GF-D8 (cell line): ENCODE measurements at regions not wholly inside any gene's neighbourhood (a gene's known extent, or its start where the extent isn't known, plus 50 kb on each side); places are given as distances from the start of the nearest gene placed in this dataset.
"Not testable (repeated sequence)": the region's sequence is repeated elsewhere in the genome, so short reads cannot be mapped to it uniquely, and the experiment has no call there.

Experiments used
- DNase-seq: peaks from one replicate; lab custom pipeline; 2025; lab: John Stamatoyannopoulos, UW

GRCh38 chr9:21533597-21533996, 51.5 kb upstream of the IFNE start:
- DNase-seq, result no peak

DNA sequence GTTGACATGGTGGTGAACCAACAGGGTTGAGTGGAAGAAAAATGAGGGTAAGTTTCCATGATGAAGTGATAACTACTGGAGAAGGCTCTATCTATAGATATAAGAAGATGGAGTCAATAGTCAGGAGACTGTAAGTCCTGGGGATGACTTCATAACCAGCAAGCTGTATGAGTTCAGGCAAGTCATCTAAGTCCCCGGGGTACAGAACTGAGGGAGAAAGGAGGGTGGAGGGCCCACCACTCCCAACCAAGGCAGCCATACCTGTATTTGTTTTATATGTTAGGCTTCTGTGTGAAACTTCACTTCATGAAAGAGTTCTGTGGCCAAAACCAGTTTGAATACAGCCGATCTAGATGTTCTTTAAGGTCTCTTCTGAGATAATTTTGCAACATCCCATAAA, 53.3 kb upstream of the IFNE start:
- DNase-seq, result no peak

GRCh38 chr9:21542787-21543186, 60.7 kb upstream of the IFNE start:
- DNase-seq, result no peak

GRCh38 chr9:21543187-21543586, 61.1 kb upstream of the IFNE start:
- DNase-seq, result no peak

- DNase-seq, result not testable (repeated sequence)
Observed at GRCh38 chr9:21543816-21544215, 61.7 kb upstream of the IFNE start.

DNA sequence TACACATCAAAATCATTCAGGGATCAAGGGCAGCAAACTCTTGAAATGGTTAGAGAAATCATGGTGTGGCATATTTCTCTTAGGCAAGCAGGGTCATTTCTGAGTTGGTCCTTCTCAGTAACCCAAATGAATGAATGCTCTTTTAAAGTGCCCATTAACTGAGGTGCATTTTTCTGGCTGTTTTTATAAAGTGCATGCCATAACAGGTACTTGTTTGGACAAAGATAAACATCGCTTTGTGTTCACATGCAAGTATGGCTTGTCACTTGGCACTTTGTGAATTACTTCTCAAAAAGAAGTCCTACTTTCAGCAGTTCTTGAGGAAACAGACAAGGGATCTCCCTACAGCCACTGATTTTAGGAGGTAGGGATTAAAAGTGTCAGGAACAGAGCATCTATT, 64.8 kb upstream of the IFNE start:
- no peak for DNase-seq

GRCh38 chr9:21549251-21549765, 67.2 kb upstream of the IFNE start:
- DNase-seq, result no peak

GRCh38 chr9:21549890-21550289, 67.8 kb upstream of the IFNE start:
- no peak for DNase-seq

DNA sequence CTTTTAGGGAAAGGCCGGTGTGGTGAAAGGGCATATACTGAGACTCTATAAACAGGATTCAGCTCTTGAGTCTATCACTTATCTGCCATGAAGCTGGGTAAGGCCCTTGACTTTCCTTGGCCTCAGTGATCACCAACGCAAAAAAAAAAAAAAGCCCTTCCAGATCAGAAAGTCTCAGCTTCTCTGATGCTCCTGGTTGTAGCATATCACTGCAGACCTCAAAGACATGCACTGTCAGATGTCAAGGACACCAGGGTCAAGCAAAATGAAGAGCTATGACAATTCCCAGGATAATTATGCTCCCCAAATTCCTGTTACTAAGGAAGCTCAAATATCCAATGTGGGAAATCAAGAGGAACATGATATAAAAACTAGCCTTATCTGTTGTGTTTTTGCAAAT, 68.3 kb upstream of the IFNE start:
- no peak for DNase-seq

DNA sequence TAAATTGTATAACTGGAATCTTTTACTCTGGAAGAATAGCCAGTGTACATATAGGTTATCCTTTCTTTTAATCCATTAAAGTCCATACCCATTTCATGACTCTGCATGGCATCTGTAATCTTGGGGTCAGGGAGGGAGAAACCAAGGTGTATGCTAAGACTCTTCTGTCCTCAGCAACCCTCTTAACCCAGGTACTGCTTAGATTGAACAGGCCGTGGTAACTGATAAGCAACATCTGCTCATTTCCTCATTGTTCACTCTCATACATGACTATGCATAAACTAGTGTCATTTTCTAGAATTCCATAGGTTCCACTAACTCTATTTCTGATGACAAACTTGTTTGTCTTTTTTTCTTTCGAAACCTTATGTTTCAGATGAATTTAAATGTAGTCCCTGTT, 69.3 kb upstream of the IFNE start:
- DNase-seq, result no peak

GRCh38 chr9:21552244-21553170, 70.4 kb upstream of the IFNE start:
- no peak for DNase-seq

- no peak for DNase-seq
Observed at GRCh38 chr9:21553441-21553840, 71.3 kb upstream of the IFNE start.

DNA sequence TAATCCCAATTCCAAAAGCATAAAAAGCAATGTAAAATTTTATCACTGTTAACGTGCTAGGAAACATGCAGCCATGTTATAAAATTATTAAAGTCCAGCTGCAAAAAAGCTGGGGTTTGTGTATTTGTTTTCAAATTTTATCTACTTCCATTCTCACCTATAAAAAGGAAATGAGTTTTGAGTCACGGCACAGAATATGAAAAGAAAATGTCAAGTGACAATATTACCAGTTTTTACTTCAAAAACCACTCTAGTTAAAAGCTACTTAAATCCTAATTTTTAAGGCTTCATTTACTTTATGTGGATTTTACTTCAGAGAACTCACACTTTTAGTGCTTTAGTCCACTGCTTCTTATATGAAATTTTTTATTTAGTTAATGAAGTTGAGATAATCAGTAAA, 72.7 kb upstream of the IFNE start:
- no peak for DNase-seq

DNA sequence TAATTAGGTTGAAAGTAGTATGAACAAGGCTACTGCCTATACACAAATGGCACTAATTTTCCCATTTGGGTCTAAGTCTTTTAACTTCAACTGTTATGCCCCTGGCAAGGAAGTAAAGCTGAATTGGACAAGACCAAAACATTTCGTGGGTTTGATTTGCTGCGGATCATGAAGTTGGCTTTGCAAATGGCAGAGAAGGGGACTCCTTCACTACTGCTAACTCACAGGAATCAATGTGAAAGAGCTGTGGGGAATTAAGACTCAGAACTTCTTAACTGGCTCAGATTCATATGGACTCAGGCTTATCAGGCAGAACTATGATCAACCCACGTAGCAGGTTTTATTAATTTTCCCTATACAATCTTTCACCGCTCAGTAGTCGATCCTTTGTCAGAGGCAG, 73.8 kb upstream of the IFNE start:
- no peak for DNase-seq

DNA sequence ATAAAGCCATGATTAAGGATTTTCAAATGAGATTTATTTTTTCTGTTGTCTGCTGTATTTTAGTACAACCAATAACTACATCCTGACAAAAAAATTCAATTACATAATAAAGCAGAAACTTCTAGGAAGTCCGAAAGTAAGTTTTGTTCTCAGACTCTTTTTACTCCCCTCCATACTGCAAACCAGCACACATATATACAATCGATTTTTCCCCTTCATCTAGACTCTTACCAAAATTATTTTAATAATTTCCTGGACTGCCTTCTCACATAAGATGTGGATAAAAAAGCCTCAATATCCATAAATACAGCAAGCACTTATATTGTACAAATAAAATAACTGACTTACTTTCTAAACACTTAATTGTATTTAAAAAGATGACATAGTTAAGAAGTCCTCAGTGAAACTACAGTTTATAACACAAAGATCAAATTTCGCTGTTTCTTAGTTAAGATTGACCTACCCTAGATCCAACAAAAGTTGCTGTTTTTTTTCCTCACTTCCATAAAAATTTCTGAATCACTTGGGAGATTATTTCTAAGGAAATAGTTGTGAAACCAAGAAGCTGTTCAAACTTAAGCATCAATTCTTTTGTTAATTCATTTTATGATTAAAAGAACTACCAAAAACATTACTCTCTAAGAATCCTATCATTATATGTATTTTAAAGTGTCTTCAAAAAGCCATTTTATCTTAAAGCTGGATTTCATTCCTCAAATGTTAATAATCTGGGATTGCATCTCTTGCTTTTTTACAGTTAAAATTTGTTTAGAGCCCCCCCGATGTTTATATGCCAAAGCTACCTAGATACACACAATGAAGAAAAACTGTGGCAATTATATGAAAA, 74.7 kb upstream of the IFNE start:
- no peak for DNase-seq

DNA sequence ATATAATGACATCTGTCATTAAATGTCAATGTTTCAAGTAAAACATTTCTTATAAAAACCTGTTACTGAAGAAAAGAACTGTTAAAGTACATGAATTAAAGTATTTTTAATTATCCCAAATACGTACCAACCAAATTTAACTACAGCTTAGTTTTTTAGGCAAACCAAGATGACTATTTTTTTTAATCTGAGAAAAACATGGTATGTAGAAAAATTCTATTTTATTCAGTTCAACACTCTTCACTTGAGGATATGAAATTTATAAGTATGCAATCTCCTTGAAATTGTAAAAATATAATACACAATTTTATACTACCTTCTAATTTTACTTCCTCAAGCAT, 75.3 kb upstream of the IFNE start:
- DNase-seq, result no peak

GRCh38 chr9:21558079-21558478, 76.0 kb upstream of the IFNE start:
- DNase-seq, result no peak

GRCh38 chr9:21558615-21559401, 76.7 kb upstream of the IFNE start:
- no peak for DNase-seq

DNA sequence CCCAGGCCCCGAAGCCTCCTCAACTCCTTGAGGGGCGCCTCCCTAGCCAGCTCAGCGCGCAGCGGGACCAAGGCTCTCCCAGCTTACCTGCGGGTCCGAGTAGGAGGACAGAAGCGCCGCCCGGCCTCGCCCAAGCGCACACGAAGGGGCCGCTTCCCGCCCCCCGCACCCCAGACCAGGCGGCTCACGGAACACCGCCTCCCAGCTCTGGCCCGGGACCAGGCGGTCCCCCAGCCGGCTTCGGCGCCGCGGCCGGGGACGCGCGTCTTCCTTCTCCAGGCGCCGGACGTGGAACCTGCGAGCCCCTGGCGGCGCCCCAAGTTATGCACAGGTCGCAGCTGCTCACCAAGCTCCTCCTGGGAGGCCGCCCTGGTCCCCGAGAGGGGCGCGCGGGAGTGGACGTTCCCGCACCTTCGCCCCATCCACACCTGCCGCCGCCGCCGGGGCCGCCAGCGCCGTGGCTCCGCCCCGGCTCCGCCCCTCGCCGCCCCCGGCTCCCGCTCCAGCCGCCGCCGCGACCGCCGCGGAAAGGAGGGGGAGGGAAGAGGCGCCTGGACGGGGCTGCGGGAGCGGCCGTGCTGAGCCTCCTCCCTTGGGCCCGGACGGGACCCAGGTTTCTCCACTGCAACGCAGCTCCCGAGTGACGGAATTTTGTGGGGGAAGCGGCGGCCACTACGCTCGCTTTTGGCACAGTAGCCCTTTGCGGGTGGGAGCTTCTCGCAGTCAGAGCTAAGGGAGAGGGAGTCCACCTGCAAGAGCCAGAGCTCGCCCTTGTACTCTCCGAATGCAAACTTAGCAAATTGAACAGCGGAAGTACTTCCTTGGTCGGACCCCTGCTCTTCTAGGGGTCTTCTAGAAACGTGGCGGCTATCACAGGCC, 77.5 kb upstream of the IFNE start:
- DNase-seq, result no peak

- DNase-seq, result no peak
Observed at GRCh38 chr9:21560281-21560745, 78.2 kb upstream of the IFNE start.

DNA sequence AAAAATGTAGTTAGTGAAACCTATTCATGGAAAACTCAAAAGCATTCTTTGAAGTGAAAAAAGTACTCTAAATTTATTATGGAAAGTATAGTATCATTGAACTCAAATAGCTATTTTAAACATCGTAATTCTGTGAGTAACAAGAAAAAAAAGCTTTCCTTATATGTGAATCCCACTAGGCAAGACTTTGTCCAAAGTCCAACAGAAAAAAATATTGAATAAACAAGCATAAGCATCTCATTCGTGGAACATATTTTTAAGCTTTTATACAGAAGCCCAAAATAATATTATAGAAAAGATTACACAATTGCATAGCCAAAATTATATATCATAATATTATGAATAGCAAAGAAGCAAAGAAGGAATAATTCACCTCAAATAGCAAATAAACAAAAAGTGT, 79.4 kb upstream of the IFNE start:
- no peak for DNase-seq
